SU-DHL-6 (cell line): ENCODE measurements at regions not wholly inside any gene's neighbourhood (a gene's known extent, or its start where the extent isn't known, plus 50 kb on each side); places are given as distances from the start of the nearest gene placed in this dataset.

Source experiments
- EZH2phosphoT487 ChIP-seq: fragments of 200-600 bp; sonication (generic), shearing (Covaris generic); conservative IDR thresholded peaks from 2 replicates; pipeline ENCODE4 v1.6.1; 2018; ENCODE audit warnings: mild to moderate bottlenecking, antibody characterized with exemption, low read length, moderate library complexity, mixed read lengths
- TF ChIP-seq, protein P1 (sequence below): fragments of 200-600 bp; sonication (generic); IDR thresholded peaks from one replicate; pipeline ENCODE4 v1.5.1; 2017; ENCODE audit warnings: antibody characterized with exemption, mild to moderate bottlenecking, low read length, moderate library complexity; ENCODE audit not compliant: insufficient read depth, poor library complexity, severe bottlenecking

- TF ChIP-seq, protein P1, sequence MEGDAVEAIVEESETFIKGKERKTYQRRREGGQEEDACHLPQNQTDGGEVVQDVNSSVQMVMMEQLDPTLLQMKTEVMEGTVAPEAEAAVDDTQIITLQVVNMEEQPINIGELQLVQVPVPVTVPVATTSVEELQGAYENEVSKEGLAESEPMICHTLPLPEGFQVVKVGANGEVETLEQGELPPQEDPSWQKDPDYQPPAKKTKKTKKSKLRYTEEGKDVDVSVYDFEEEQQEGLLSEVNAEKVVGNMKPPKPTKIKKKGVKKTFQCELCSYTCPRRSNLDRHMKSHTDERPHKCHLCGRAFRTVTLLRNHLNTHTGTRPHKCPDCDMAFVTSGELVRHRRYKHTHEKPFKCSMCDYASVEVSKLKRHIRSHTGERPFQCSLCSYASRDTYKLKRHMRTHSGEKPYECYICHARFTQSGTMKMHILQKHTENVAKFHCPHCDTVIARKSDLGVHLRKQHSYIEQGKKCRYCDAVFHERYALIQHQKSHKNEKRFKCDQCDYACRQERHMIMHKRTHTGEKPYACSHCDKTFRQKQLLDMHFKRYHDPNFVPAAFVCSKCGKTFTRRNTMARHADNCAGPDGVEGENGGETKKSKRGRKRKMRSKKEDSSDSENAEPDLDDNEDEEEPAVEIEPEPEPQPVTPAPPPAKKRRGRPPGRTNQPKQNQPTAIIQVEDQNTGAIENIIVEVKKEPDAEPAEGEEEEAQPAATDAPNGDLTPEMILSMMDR: no peak
- TF ChIP-seq EZH2phosphoT487: no peak
Measured at GRCh38 chr20:5374171-5374570, 57.4 kb upstream of the PROKR2 start.
